ENCODE measurements at regions not wholly inside any gene's neighbourhood (a gene's known extent, or its start where the extent isn't known, plus 50 kb on each side); places are given as distances from the start of the nearest gene placed in this dataset.

GRCh38 chr14:98982986-98983385 lies 289.0 kb downstream of the BCL11B start:
- Histone ChIP-seq H3K4me3 (ENCODE audit: low read depth, low read length) (no peak overlapping the region), H3K27me3 (ENCODE audit: insufficient read depth, low read depth, severe bottlenecking) (peaks cover 54% of the 10 kb centered on the region), H3K9me3 (ENCODE audit: severe bottlenecking) (no peaks in the 10 kb centered on the region), H3K36me3 (no peaks in the 10 kb centered on the region), H3K27ac (no peak overlapping the region)
- no peak for TF ChIP-seq CTCF (IDR thresholded peaks at IDR 0.05; ENCODE audit: low read depth, low read length)
- no peak for DNase-seq

- TF ChIP-seq CTCF (IDR thresholded peaks at IDR 0.05; ENCODE audit: low read depth, low read length): no peak
- no peak for DNase-seq
Measured at GRCh38 chr14:98984027-98984718, 287.8 kb downstream of the BCL11B start.

GRCh38 chr14:98984719-98985041 lies 287.3 kb downstream of the BCL11B start:
- no peak for TF ChIP-seq CTCF (IDR thresholded peaks at IDR 0.05; ENCODE audit: low read depth, low read length)
- Histone ChIP-seq H3K9me3 (ENCODE audit: severe bottlenecking) (no peaks in the 10 kb centered on the region), H3K27ac (no peak overlapping the region), H3K36me3 (no peaks in the 10 kb centered on the region), H3K4me3 (ENCODE audit: low read depth, low read length) (no peak overlapping the region), H3K27me3 (ENCODE audit: insufficient read depth, low read depth, severe bottlenecking) (peaks cover 53% of the 10 kb centered on the region)
- DNase-seq: no peak

More at GRCh38 chr14:98984027-98984718, 287.8 kb downstream of the BCL11B start:
- no peaks in the 10 kb centered on the region for H3K9me3 ChIP-seq (ENCODE audit: severe bottlenecking)
- no peak overlapping the region for H3K27ac ChIP-seq
- H3K36me3 ChIP-seq: no peaks in the 10 kb centered on the region
- no peak overlapping the region for H3K4me3 ChIP-seq (ENCODE audit: low read depth, low read length)
- peaks cover 50% of the 10 kb centered on the region for H3K27me3 ChIP-seq (ENCODE audit: insufficient read depth, low read depth, severe bottlenecking)

GRCh38 chr14:98993818-98994217 lies 278.2 kb downstream of the BCL11B start:
- no peak for TF ChIP-seq CTCF (IDR thresholded peaks at IDR 0.05; ENCODE audit: low read depth, low read length)
- H3K27ac ChIP-seq: no peak overlapping the region
- no peak for DNase-seq
- H3K36me3 ChIP-seq: no peaks in the 10 kb centered on the region
- H3K4me3 ChIP-seq (ENCODE audit: low read depth, low read length): no peak overlapping the region
- peaks cover 48% of the 10 kb centered on the region for H3K27me3 ChIP-seq (ENCODE audit: insufficient read depth, low read depth, severe bottlenecking)
- H3K9me3 ChIP-seq (ENCODE audit: severe bottlenecking): no peaks in the 10 kb centered on the region

GRCh38 chr14:98994561-98994960 lies 277.4 kb downstream of the BCL11B start:
- no peak for DNase-seq
- no peak overlapping the region for H3K4me3 ChIP-seq (ENCODE audit: low read depth, low read length)
- TF ChIP-seq CTCF (IDR thresholded peaks at IDR 0.05; ENCODE audit: low read depth, low read length): no peak
- H3K27ac ChIP-seq: no peak overlapping the region
- H3K9me3 ChIP-seq (ENCODE audit: severe bottlenecking): no peaks in the 10 kb centered on the region
- H3K27me3 ChIP-seq (ENCODE audit: insufficient read depth, low read depth, severe bottlenecking): peaks cover 53% of the 10 kb centered on the region
- H3K36me3 ChIP-seq: no peaks in the 10 kb centered on the region
